IMR-90 (cell line): ENCODE measurements at regions not wholly inside any gene's neighbourhood (a gene's known extent, or its start where the extent isn't known, plus 50 kb on each side); places are given as distances from the start of the nearest gene placed in this dataset.

Source experiments
- BHLHE40 ChIP-seq: fragments of 150-350 bp; IDR thresholded peaks from 2 replicates; pipeline ENCODE4 v1.6.1; 2016; ENCODE audit warnings: mild to moderate bottlenecking, low read depth, low read length
- CEBPB ChIP-seq: IDR thresholded peaks from 2 replicates; pipeline ENCODE4 v1.6.1; 2012; ENCODE audit warnings: low read depth, low read length, improper control_type of control experiment
- CTCF ChIP-seq: conservative IDR thresholded peaks from 2 replicates; pipeline ENCODE4 v1.5.1; 2012; ENCODE audit warnings: mild to moderate bottlenecking, low read depth, low read length, improper control_type of control experiment
- FOS ChIP-seq: fragments of 150-350 bp; IDR thresholded peaks from 2 replicates; pipeline ENCODE4 v1.6.1; 2016; ENCODE audit warnings: low read depth, low read length
- MAZ ChIP-seq: IDR thresholded peaks from 2 replicates; pipeline ENCODE4 v1.6.1; 2012; ENCODE audit warnings: low read depth, mild to moderate bottlenecking, low read length, improper control_type of control experiment, moderate library complexity, borderline replicate concordance
- POLR2A ChIP-seq: IDR thresholded peaks from 2 replicates; pipeline ENCODE4 v1.6.1; 2012; ENCODE audit warnings: mild to moderate bottlenecking, low read depth, low read length
- RAD21 ChIP-seq: IDR thresholded peaks from 2 replicates; pipeline ENCODE4 v1.6.1; 2012; ENCODE audit warnings: low read length, improper control_type of control experiment
- RCOR1 ChIP-seq: IDR thresholded peaks from 2 replicates; pipeline ENCODE4 v1.6.1; 2012; ENCODE audit warnings: mild to moderate bottlenecking, low read length, improper control_type of control experiment; ENCODE audit not compliant: insufficient replicate concordance
- RFX5 ChIP-seq: IDR thresholded peaks from 2 replicates; pipeline ENCODE4 v1.8.0; 2012; ENCODE audit warnings: low read depth, mild to moderate bottlenecking, low read length, moderate library complexity
- SMC3 ChIP-seq: fragments of 150-350 bp; IDR thresholded peaks from 2 replicates; pipeline ENCODE4 v1.6.1; 2016; ENCODE audit warnings: low read depth, mild to moderate bottlenecking, antibody characterized with exemption, low read length, moderate library complexity
- USF2 ChIP-seq: fragments of 150-350 bp; IDR thresholded peaks from 2 replicates; pipeline ENCODE4 v1.6.1; 2017; ENCODE audit warnings: mild to moderate bottlenecking, antibody characterized with exemption, low read length, low read depth

GRCh38 chr13:29674532-29674931, 79.0 kb upstream of the SLC7A1 start:
- TF ChIP-seq CTCF (no peak), BHLHE40 (no peak), RFX5 (no peak), POLR2A (no peak), CEBPB (no peak), FOS (no peak), RAD21 (no peak), USF2 (no peak), RCOR1 (no peak), SMC3 (no peak), MAZ (no peak)
